Nephron (organoid): ENCODE measurements at regions not wholly inside any gene's neighbourhood (a gene's known extent, or its start where the extent isn't known, plus 50 kb on each side); places are given as distances from the start of the nearest gene placed in this dataset.

Experiments used
- H3K27ac Mint-ChIP-seq, 3 experiments: 2 replicates each; pipeline ENCODE4 v1.8.0; 2020; ENCODE audit warnings: mixed read lengths in 3 of 3, mild to moderate bottlenecking in 2 of 3, moderate library complexity in 1 of 3
- H3K27me3 Mint-ChIP-seq: 2 replicates; pipeline ENCODE4 v1.8.0; 2021; ENCODE audit warnings: low read depth, mild to moderate bottlenecking, moderate library complexity, mixed read lengths
- H3K36me3 Mint-ChIP-seq: 2 replicates; pipeline ENCODE4 v1.8.0; 2020; ENCODE audit warnings: low read depth, mixed read lengths
- H3K4me1 Mint-ChIP-seq: 2 replicates; pipeline ENCODE4 v1.8.0; 2020; ENCODE audit warnings: mixed read lengths
- H3K4me3 Mint-ChIP-seq, 3 experiments: 2 replicates each; pipeline ENCODE4 v1.8.0; 2020; ENCODE audit warnings: mild to moderate bottlenecking in 3 of 3, mixed read lengths in 3 of 3, moderate library complexity in 2 of 3
- H3K9me3 Mint-ChIP-seq: 2 replicates; pipeline ENCODE4 v1.8.0; 2020; ENCODE audit warnings: mixed read lengths
- TF ChIP-seq, protein P1 (sequence below), 3 experiments: fragments of 200-600 bp; sonication (generic); IDR thresholded peaks; one replicate each; pipeline ENCODE4 v1.5.0; 2021; ENCODE audit warnings: antibody characterized with exemption in 3 of 3; ENCODE audit not compliant: unreplicated experiment in 3 of 3

DNA sequence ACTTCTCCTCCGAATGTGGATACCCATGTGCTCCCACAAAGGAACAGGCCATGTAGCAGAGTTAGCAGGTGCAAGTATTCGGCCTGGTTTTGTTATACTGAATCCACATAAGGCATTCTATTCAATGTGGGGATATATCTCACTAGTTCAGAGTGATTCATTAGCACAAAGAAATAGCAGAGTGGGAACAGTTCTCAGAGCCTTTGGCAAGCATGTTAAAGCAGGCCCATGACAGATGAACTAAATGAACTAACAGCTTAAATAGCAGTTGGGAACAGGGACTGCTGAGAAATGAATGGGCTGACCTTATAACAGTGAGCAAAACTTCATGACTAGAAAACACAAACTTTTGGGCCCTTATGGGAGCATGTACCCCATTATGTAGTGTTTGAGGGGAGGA, 352.0 kb downstream of the FLRT2 start:
- Mint-ChIP-seq H3K4me3 (no peak overlapping the region), H3K36me3 (no peaks in the 10 kb centered on the region), H3K9me3 (no peaks in the 10 kb centered on the region), H3K4me1 (peaks cover 10% of the 10 kb centered on the region), H3K27me3 (no peaks in the 10 kb centered on the region), H3K27ac (no peak overlapping the region)
- TF ChIP-seq, protein P1, sequence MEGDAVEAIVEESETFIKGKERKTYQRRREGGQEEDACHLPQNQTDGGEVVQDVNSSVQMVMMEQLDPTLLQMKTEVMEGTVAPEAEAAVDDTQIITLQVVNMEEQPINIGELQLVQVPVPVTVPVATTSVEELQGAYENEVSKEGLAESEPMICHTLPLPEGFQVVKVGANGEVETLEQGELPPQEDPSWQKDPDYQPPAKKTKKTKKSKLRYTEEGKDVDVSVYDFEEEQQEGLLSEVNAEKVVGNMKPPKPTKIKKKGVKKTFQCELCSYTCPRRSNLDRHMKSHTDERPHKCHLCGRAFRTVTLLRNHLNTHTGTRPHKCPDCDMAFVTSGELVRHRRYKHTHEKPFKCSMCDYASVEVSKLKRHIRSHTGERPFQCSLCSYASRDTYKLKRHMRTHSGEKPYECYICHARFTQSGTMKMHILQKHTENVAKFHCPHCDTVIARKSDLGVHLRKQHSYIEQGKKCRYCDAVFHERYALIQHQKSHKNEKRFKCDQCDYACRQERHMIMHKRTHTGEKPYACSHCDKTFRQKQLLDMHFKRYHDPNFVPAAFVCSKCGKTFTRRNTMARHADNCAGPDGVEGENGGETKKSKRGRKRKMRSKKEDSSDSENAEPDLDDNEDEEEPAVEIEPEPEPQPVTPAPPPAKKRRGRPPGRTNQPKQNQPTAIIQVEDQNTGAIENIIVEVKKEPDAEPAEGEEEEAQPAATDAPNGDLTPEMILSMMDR (IDR thresholded peaks at IDR 0.05; ENCODE audit: unreplicated experiment in 3 of 3): no peak

DNA sequence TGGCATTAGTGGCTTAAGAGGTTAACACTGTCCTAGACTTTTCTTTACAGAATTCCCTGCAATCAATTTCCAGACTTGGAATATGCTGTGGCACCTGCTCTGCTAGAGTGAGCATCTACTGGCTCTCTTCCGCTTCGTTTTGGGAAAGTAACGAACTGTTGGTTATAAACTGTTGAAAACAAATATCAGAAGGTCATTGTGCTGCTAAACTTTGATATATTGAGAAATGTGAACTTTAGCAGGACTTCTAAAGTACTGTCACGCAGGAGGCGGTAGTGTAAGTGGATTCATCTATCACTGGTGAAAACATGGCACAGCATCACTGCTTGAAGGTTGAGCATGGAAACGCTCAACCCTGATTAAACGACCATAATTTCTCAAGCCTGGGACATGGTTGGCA, 348.9 kb downstream of the FLRT2 start:
- no peak overlapping the region for H3K27ac Mint-ChIP-seq
- peaks cover 4% of the 10 kb centered on the region for H3K4me1 Mint-ChIP-seq
- TF ChIP-seq, protein P1 (IDR thresholded peaks at IDR 0.05; ENCODE audit: unreplicated experiment in 3 of 3): no peak
- no peak overlapping the region for H3K4me3 Mint-ChIP-seq
- H3K9me3 Mint-ChIP-seq: no peaks in the 10 kb centered on the region
- no peaks in the 10 kb centered on the region for H3K27me3 Mint-ChIP-seq
- H3K36me3 Mint-ChIP-seq: no peaks in the 10 kb centered on the region

DNA sequence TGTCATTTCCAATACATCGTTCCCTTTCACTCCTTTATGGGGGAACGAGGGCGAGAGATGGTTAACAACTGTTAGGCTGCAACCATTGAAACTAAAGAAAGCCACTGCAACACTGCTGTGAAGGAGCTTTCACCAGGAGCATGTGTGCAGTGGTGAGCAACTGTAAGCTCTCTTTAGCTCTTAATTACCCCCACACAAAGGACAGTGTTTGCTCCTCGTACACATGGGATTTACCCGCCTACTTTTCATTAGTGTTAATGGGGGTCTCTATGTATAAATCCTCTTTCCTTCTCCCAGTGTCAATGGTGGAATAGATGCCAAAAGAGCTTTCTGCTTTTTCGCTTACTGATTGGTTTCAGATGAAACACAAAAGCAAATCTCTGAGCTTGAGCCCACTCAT, 343.1 kb downstream of the FLRT2 start:
- Mint-ChIP-seq H3K4me3 (no peak overlapping the region), H3K9me3 (no peaks in the 10 kb centered on the region), H3K36me3 (no peaks in the 10 kb centered on the region), H3K27me3 (no peaks in the 10 kb centered on the region), H3K27ac (no peak overlapping the region), H3K4me1 (peaks cover 7% of the 10 kb centered on the region)
- TF ChIP-seq, protein P1 (IDR thresholded peaks at IDR 0.05; ENCODE audit: unreplicated experiment in 3 of 3): no peak

DNA sequence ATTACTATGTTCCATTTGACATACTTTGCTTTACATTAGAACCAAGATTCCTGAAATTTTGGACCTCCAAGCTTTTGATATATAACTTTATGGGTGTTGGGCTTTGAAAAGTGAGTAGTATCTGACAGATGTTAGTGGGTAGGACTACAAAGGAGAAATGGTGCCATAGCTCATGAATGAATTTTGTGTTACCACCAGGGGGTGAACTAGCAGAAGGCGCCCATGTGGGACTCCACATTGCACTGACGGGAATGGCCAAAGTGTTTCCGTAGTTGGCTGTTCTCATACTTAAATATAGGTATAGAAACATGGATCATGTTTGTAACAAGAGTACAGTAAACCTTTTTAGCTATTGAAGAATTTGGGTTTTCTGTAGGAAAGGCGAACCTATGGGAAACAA, 337.5 kb downstream of the FLRT2 start:
- no peaks in the 10 kb centered on the region for H3K9me3 Mint-ChIP-seq
- no peak overlapping the region for H3K27ac Mint-ChIP-seq
- no peak overlapping the region for H3K4me3 Mint-ChIP-seq
- H3K4me1 Mint-ChIP-seq: no peaks in the 10 kb centered on the region
- no peaks in the 10 kb centered on the region for H3K36me3 Mint-ChIP-seq
- TF ChIP-seq, protein P1 (IDR thresholded peaks at IDR 0.05; ENCODE audit: unreplicated experiment in 3 of 3): no peak
- no peaks in the 10 kb centered on the region for H3K27me3 Mint-ChIP-seq

DNA sequence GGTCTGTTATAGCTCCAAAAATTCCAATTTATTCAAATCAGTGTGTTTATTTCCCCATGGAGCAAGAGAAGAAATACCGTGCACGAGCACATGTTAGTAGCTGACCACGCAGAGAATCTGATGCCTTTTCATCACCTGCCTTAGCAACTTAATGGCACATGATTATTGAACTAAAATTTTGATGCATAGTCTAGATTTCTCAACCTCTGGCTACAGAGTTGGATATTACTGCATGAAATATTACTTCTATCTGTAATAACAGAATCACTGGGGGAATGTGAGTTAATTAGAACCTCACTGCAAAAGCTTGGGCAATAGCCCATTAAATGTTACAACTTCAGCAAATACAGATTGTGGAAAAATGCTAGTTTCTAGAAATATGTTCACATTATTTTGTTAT, 335.8 kb downstream of the FLRT2 start:
- Mint-ChIP-seq H3K9me3 (no peaks in the 10 kb centered on the region), H3K4me3 (no peak overlapping the region), H3K36me3 (no peaks in the 10 kb centered on the region), H3K27ac (no peak overlapping the region), H3K4me1 (no peaks in the 10 kb centered on the region), H3K27me3 (no peaks in the 10 kb centered on the region)
- TF ChIP-seq, protein P1 (IDR thresholded peaks at IDR 0.05; ENCODE audit: unreplicated experiment in 3 of 3): no peak

DNA sequence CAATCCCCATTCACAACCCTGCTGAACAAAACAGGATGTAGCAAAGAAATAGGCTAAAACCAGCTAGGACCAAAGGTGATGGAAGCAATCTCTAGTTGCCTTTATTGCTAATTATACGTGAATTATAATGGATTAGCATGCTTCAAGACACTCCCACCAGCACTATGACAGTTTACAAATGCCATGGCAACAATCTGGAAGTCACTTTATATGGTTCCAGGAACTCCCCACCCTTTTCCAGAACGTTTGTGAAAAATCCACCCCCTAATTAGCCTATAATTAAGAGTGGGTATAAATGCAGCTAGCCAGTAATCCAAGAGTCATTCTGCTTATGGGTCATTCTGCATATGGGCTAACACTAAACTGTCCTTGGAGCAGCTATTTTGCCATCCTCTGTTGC, 328.7 kb downstream of the FLRT2 start:
- Mint-ChIP-seq H3K36me3 (no peaks in the 10 kb centered on the region), H3K27me3 (no peaks in the 10 kb centered on the region), H3K4me1 (peaks cover 11% of the 10 kb centered on the region), H3K4me3 (no peak overlapping the region), H3K27ac (no peak overlapping the region), H3K9me3 (peaks cover 2% of the 10 kb centered on the region)
- TF ChIP-seq, protein P1 (IDR thresholded peaks at IDR 0.05; ENCODE audit: unreplicated experiment in 3 of 3): no peak
